ENCODE measurements at regions not wholly inside any gene's neighbourhood (a gene's known extent, or its start where the extent isn't known, plus 50 kb on each side); places are given as distances from the start of the nearest gene placed in this dataset.

- TF ChIP-seq CUX1 (IDR thresholded peaks at IDR 0.05; ENCODE audit: insufficient replicate concordance, low read depth, low read length) (no peak), CEBPB (IDR thresholded peaks at IDR 0.05; ENCODE audit: borderline replicate concordance in 1 of 2, low read depth in 2 of 2, low read length in 2 of 2) (no peak), RAD51 (IDR thresholded peaks at IDR 0.05) (no peak), HDAC2 (IDR thresholded peaks at IDR 0.05) (no peak), ASH2L (IDR thresholded peaks at IDR 0.05; ENCODE audit: borderline replicate concordance, low read depth) (no peak), EED (IDR thresholded peaks at IDR 0.05; ENCODE audit: low read depth) (no peak), STAT3 (IDR thresholded peaks at IDR 0.05; ENCODE audit: low read depth, low read length) (no peak), CBFB (IDR thresholded peaks at IDR 0.05; ENCODE audit: low read depth) (no peak), BCL11A (IDR thresholded peaks at IDR 0.05; ENCODE audit: low read depth, low read length) (no peak)
- TF ChIP-seq, protein P1, sequence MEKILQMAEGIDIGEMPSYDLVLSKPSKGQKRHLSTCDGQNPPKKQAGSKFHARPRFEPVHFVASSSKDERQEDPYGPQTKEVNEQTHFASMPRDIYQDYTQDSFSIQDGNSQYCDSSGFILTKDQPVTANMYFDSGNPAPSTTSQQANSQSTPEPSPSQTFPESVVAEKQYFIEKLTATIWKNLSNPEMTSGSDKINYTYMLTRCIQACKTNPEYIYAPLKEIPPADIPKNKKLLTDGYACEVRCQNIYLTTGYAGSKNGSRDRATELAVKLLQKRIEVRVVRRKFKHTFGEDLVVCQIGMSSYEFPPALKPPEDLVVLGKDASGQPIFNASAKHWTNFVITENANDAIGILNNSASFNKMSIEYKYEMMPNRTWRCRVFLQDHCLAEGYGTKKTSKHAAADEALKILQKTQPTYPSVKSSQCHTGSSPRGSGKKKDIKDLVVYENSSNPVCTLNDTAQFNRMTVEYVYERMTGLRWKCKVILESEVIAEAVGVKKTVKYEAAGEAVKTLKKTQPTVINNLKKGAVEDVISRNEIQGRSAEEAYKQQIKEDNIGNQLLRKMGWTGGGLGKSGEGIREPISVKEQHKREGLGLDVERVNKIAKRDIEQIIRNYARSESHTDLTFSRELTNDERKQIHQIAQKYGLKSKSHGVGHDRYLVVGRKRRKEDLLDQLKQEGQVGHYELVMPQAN (conservative IDR thresholded peaks at IDR 0.05) = no peak
- TF ChIP-seq, protein P2, sequence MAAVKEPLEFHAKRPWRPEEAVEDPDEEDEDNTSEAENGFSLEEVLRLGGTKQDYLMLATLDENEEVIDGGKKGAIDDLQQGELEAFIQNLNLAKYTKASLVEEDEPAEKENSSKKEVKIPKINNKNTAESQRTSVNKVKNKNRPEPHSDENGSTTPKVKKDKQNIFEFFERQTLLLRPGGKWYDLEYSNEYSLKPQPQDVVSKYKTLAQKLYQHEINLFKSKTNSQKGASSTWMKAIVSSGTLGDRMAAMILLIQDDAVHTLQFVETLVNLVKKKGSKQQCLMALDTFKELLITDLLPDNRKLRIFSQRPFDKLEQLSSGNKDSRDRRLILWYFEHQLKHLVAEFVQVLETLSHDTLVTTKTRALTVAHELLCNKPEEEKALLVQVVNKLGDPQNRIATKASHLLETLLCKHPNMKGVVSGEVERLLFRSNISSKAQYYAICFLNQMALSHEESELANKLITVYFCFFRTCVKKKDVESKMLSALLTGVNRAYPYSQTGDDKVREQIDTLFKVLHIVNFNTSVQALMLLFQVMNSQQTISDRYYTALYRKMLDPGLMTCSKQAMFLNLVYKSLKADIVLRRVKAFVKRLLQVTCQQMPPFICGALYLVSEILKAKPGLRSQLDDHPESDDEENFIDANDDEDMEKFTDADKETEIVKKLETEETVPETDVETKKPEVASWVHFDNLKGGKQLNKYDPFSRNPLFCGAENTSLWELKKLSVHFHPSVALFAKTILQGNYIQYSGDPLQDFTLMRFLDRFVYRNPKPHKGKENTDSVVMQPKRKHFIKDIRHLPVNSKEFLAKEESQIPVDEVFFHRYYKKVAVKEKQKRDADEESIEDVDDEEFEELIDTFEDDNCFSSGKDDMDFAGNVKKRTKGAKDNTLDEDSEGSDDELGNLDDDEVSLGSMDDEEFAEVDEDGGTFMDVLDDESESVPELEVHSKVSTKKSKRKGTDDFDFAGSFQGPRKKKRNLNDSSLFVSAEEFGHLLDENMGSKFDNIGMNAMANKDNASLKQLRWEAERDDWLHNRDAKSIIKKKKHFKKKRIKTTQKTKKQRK (IDR thresholded peaks at IDR 0.05; ENCODE audit: low read depth, low read length) = no peak
Observed at GRCh38 chr5:174459071-174459702, 265.2 kb upstream of the MSX2 start (continued).

Measured in GM12878 (cell line).